Memory B cell (primary cell): ENCODE measurements at regions not wholly inside any gene's neighbourhood (a gene's known extent, or its start where the extent isn't known, plus 50 kb on each side); places are given as distances from the start of the nearest gene placed in this dataset.
"Not testable (repeated sequence)": the region's sequence is repeated elsewhere in the genome, so short reads cannot be mapped to it uniquely, and the experiment has no call there.

Experiments used
- ATAC-seq: fragments of 150-1000 bp; cut with Tn5 transposase; 2 replicates; pipeline ENCODE4 v1.10.0; 2021; ENCODE audit warnings: low read depth, mild to moderate bottlenecking, moderate library complexity
- DNase-seq, 2 donors: peaks; one replicate each; pipeline ENCODE4 v3.0.0; 2022; ENCODE audit warnings: low spot score in 2 of 2
- H3K27ac Mint-ChIP-seq: one replicate; pipeline ENCODE4 v1.8.0; 2022; ENCODE audit warnings: mild to moderate bottlenecking, moderate library complexity, mixed read lengths
- H3K27me3 Mint-ChIP-seq: one replicate; pipeline ENCODE4 v1.8.0; 2022; ENCODE audit warnings: mixed read lengths
- H3K36me3 Mint-ChIP-seq: one replicate; pipeline ENCODE4 v1.8.0; 2022; ENCODE audit warnings: mild to moderate bottlenecking, mixed read lengths
- H3K4me1 Mint-ChIP-seq: one replicate; pipeline ENCODE4 v1.8.0; 2022; ENCODE audit warnings: mixed read lengths
- H3K4me3 Mint-ChIP-seq: one replicate; pipeline ENCODE4 v1.8.0; 2022; ENCODE audit warnings: mild to moderate bottlenecking, moderate library complexity, mixed read lengths
- H3K9me3 Mint-ChIP-seq: one replicate; pipeline ENCODE4 v1.8.0; 2022; ENCODE audit warnings: mixed read lengths

DNA sequence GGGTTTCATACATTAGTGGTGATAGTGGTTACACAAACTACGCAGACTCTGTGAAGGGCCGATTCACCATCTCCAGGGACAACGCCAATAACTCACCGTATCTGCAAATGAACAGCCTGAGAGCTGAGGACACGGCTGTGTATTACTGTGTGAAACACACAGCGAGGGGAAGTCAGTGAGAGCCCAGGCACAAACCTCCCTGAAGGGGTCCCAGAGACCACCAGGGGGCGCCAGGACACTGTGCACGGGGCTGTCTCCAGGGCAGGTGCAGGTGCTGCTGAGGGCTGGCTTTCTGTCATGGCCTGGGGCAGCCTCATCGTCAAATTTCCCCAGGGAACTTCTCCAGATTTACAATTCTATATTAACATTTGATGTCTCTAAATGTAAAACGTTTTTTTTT, 184.6 kb upstream of the TP53TG3C start:
- peak; percentile 6 to 12 for DNase-seq
- not testable (repeated sequence) for H3K27ac Mint-ChIP-seq, H3K4me3 Mint-ChIP-seq, H3K9me3 Mint-ChIP-seq, H3K27me3 Mint-ChIP-seq, H3K36me3 Mint-ChIP-seq, ATAC-seq, H3K4me1 Mint-ChIP-seq

DNA sequence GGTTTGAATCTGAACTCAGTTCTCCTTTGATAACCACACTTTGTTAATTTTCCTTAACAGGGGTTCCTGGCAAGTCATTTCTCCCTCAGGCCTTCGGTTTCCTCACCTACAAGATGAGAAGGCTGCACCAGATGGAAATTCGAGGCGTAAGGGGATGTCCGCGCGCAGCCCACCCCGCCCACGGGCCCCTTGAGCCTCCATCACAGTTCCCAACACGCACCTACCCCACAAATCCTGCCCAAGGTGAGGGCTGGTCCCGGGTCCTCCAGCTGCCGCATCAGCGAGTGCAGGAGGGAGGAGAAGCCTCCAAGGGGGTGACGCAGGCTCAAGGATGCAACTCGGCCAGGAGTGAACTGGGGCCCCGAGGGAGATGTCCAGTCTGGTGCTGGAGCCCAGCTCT, 166.9 kb upstream of the TP53TG3C start:
- not testable (repeated sequence) for H3K36me3 Mint-ChIP-seq, ATAC-seq, H3K9me3 Mint-ChIP-seq, H3K4me1 Mint-ChIP-seq, H3K4me3 Mint-ChIP-seq, DNase-seq, H3K27ac Mint-ChIP-seq, H3K27me3 Mint-ChIP-seq

DNA sequence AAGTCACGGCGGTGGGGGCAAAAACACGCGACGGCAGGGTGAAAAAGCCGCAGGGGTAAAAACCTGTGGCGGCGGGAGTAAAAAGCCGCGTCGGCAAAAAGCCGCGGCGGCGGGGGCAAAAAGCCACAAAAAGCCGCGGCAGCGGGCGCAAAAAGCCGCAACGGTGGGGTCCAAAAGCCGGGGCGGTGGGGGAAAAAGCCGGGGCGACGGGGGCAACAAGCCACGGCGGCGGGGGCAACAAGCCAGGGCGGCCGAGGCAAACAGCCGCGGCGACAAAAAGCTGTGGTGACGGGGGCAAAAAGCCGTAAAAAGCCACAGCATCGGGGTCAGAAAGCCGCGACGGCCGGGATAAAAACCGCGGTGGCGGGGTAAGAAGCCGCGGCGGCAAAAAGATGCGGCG, 166.1 kb upstream of the TP53TG3C start:
- not testable (repeated sequence) for H3K27ac Mint-ChIP-seq, H3K36me3 Mint-ChIP-seq, H3K9me3 Mint-ChIP-seq, DNase-seq, H3K4me3 Mint-ChIP-seq, ATAC-seq, H3K4me1 Mint-ChIP-seq, H3K27me3 Mint-ChIP-seq

DNA sequence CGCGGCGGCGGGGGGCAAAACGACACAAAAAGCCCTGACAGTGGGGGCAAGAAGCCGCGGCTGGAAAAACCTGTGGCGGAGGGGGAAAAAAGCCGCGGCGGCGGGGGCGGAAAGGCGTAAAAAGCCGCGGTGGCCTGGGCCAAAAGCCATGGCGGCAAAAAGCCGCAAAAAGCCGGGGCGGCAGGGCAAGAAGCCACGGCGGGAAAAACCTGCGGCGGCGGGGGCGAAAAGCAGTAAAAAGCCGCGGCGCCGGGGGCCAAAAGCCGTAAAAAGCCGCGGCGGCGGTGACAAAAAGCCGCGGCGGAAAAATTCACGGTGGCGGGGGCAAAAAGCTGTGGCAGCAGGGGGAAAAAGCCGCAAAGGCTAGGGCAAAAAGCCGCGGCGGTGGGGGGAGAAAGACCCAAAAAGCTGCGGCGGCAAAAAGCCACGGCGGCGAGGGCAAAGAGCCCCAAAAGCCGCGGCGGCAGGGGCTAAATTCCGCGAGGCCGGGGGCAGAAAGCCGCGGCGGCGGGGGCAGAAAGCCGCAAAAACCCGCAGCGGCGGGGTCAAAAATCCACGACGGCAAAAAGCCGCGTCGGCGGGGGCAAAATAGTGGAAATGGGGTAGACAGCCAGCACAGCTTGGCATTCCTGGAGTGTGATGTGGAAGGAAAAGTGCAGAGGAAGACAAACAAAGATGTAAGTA, 165.2 kb upstream of the TP53TG3C start:
- H3K27me3 Mint-ChIP-seq, H3K4me1 Mint-ChIP-seq, ATAC-seq, H3K36me3 Mint-ChIP-seq, H3K27ac Mint-ChIP-seq, DNase-seq, H3K9me3 Mint-ChIP-seq, H3K4me3 Mint-ChIP-seq: not testable (repeated sequence)

DNA sequence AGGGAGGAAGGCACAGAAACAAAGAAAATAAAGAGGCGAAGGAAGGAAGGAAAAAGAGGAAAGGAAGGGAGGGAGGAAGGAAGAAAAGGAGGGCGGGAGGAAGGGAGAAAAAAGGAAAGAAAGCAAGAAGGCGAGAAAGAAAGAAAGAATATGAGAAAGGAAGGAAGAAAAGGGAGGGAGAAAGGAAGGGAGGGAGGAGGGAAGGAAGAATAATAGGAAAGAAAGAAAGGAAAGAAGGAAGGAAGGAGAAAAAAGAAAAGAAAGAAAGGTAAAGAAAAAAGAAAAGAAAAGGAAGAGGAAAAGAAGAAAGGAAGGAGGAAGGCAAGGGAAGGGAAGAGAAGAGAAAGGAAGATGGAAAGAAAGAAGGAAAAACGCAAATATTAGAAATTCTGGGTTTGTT, 145.2 kb upstream of the TP53TG3C start:
- H3K4me1 Mint-ChIP-seq, H3K36me3 Mint-ChIP-seq, H3K27me3 Mint-ChIP-seq, H3K4me3 Mint-ChIP-seq, ATAC-seq, H3K27ac Mint-ChIP-seq, H3K9me3 Mint-ChIP-seq, DNase-seq: not testable (repeated sequence)

DNA sequence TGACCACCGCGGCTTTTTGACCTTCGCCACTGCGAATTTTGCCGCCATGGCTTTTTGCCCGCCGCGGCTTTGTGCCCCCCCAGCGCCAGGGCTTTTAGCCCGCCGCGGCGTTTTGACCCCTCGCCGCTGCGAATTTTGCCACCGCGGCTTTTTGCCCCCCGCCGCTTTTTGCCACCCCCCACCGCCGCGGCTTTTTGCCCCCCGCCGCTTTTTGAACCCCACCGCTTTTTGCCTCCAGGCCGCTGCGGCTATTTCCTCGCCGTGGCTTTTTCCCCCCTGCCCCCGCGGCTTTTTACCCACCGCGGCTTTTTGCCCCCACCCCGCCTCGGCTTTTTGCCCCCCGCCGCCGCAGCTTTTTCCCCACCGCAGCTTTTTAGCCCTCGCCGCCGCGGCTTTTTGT, 134.8 kb upstream of the TP53TG3C start:
- Mint-ChIP-seq H3K36me3 (no peaks in the 10 kb centered on the region), H3K27ac (no peak overlapping the region), H3K9me3 (no peaks in the 10 kb centered on the region), H3K4me1 (no peaks in the 10 kb centered on the region), H3K27me3 (no peaks in the 10 kb centered on the region), H3K4me3 (no peak overlapping the region)
- ATAC-seq (no peak), DNase-seq (no peak)

DNA sequence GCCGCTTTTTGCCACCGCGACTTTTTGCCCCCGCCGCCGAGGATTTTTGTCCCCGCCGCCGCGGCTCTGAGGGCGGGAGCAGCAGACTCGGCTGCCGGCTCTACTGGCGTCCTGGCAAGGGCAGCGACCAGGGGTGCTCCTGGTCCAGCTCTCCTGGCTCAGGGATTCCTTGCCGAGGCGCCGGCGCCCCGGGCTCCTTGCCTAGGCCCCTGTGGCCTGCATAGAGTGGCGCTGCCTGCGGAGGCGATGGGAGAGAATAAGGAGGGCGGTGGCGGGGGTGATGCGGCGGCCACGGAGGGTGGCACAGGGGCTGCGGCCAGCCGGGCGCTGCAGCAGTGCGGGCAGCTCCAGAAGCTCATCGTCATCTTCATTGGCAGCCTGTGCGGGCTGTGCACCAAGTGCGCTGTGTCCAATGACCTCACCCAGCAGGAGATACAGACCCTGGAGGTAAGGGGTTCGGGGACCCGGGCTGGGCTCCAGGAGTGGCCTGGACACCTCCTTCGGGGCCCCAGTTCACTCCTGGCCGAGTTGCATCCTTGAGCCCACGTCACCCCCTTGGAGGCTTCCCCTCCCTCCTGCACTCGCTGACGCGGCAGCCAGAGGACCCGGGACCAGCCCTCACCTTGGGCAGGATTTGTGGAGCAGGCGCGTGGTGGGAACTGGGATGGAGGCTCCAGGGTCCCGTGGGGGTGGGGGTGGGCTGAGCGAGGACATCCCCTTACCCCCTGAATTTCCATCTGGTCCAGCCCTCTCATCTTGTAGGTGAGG, 134.2 kb upstream of the TP53TG3C start:
- not testable (repeated sequence) for DNase-seq, H3K9me3 Mint-ChIP-seq, H3K4me3 Mint-ChIP-seq, H3K4me1 Mint-ChIP-seq, H3K27ac Mint-ChIP-seq, H3K27me3 Mint-ChIP-seq, ATAC-seq, H3K36me3 Mint-ChIP-seq

DNA sequence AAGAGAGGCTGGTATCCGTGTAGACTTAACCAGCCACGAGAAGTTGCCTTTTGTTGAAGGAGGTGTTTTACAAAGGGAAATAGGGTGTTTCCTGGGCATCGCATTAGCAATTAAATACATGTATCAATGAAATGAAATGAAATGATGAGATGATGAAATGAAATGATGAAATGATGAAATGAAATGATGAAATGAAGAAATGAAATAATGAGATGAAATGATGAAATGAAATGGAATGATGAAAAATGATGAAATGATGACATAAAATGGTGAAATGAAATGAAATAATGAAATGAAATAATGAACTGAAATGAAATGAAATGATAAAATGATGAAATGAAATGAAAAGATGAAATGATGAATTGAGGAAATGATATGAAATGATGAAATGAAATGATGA, 131.3 kb upstream of the TP53TG3C start:
- H3K27ac Mint-ChIP-seq, H3K27me3 Mint-ChIP-seq, H3K4me3 Mint-ChIP-seq, H3K36me3 Mint-ChIP-seq, H3K4me1 Mint-ChIP-seq, DNase-seq, H3K9me3 Mint-ChIP-seq, ATAC-seq: not testable (repeated sequence)

DNA sequence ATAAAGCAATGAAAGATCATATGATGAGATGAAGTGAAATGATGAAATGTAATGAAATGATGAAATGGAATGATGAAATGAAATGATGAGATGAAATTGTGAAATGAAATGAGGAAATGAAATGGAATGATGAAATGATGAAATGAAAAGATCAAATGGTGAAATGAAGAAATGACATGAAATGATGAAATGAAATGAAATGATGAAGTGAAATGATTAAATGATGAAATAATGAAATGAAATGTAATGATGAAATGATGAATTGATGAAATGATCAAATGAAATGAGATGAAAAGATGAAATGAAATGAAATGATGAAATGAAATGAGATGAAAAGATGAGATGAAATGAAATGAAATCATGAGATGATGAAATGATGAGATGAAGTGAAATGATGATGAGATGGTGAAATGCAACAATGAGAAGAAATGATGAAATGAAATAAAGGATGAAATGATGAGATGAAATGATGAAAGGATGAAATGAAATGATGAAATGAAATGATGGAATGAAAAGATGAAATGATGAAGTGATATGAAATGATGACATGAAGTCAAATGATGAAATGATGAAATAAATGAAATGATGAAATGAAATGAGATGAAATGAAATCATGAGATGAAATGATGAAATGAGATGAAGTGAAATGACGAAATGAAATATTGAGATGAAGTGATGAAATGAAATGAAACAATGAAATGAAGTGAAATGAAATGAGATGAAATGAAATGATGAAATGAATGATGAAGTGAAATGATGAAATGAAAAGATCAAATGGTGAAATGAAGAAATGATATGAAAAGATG, 130.5 kb upstream of the TP53TG3C start:
- H3K27ac Mint-ChIP-seq, H3K27me3 Mint-ChIP-seq, H3K4me3 Mint-ChIP-seq, ATAC-seq, H3K9me3 Mint-ChIP-seq, H3K36me3 Mint-ChIP-seq, DNase-seq, H3K4me1 Mint-ChIP-seq: not testable (repeated sequence)

DNA sequence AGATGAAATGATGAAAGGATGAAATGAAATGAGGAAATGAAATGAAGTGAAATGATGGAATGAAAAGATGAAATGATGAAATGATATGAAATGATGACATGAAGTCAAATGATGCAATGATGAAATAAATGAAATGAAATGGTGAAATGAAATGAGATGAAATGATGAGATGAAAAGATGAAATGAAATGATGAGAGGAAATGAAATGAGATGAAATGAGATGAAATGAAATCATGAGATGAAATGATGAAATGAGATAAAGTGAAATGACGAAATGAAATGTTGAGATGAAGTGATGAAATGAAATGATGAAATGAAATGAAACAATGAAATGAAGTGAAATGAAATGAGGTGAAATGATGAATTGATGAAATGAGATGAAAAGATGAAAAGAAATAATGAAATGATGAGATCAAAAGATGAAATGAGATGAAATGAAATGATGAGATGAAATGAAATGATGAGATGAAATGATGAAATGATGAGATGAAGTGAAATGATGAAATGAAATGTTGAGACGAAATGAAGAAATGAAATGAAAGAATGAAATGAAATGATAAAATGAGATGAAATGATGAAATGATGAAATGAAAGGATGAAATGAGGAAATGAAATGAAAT, 129.5 kb upstream of the TP53TG3C start:
- not testable (repeated sequence) for DNase-seq, H3K4me1 Mint-ChIP-seq, H3K27me3 Mint-ChIP-seq, H3K4me3 Mint-ChIP-seq, H3K36me3 Mint-ChIP-seq, H3K27ac Mint-ChIP-seq, H3K9me3 Mint-ChIP-seq, ATAC-seq
